NCI-H2171 (cell line): ENCODE measurements at regions not wholly inside any gene's neighbourhood (a gene's known extent, or its start where the extent isn't known, plus 50 kb on each side); places are given as distances from the start of the nearest gene placed in this dataset.

Experiments
- DNase-seq: peaks from one replicate; lab custom pipeline; 2025; lab: John Stamatoyannopoulos, UW

- DNase-seq: no peak
These were observed 237.0 kb upstream of the CDH9 start for GRCh38 chr5:27275345-27275744.

GRCh38 chr5:27269766-27270165 lies 231.4 kb upstream of the CDH9 start:
- DNase-seq: no peak

GRCh38 chr5:27267209-27267824 lies 228.9 kb upstream of the CDH9 start:
- DNase-seq: no peak

GRCh38 chr5:27266184-27266583 lies 227.8 kb upstream of the CDH9 start:
- no peak for DNase-seq

GRCh38 chr5:27257696-27258095 lies 219.3 kb upstream of the CDH9 start:
- DNase-seq: no peak

GRCh38 chr5:27252911-27253310 lies 214.5 kb upstream of the CDH9 start:
- DNase-seq: no peak

GRCh38 chr5:27242258-27242626 lies 203.9 kb upstream of the CDH9 start:
- no peak for DNase-seq

GRCh38 chr5:27241564-27242257 lies 203.3 kb upstream of the CDH9 start:
- DNase-seq: no peak

- DNase-seq: no peak
These were observed 202.4 kb upstream of the CDH9 start for GRCh38 chr5:27240791-27241190.

- no peak for DNase-seq
These were observed 196.5 kb upstream of the CDH9 start for GRCh38 chr5:27234916-27235315.

- DNase-seq: no peak
These were observed 183.0 kb upstream of the CDH9 start for GRCh38 chr5:27221410-27221809.

GRCh38 chr5:27220752-27221151 lies 182.4 kb upstream of the CDH9 start:
- no peak for DNase-seq

- DNase-seq: no peak
These were observed 179.6 kb upstream of the CDH9 start for GRCh38 chr5:27217977-27218376.

- no peak for DNase-seq
These were observed 179.0 kb upstream of the CDH9 start for GRCh38 chr5:27217155-27217956.

- no peak for DNase-seq
These were observed 178.1 kb upstream of the CDH9 start for GRCh38 chr5:27216367-27216950.

- DNase-seq: no peak
These were observed 169.7 kb upstream of the CDH9 start for GRCh38 chr5:27208051-27208450.

- no peak for DNase-seq
These were observed 153.6 kb upstream of the CDH9 start for GRCh38 chr5:27191786-27192510.

GRCh38 chr5:27172693-27173092 lies 134.3 kb upstream of the CDH9 start:
- DNase-seq: no peak

GRCh38 chr5:27171761-27172261 lies 133.4 kb upstream of the CDH9 start:
- no peak for DNase-seq

- DNase-seq: no peak
These were observed 120.4 kb upstream of the CDH9 start for GRCh38 chr5:27158775-27159174.

- no peak for DNase-seq
These were observed 119.8 kb upstream of the CDH9 start for GRCh38 chr5:27158171-27158570.

GRCh38 chr5:27144456-27144855 lies 106.1 kb upstream of the CDH9 start:
- DNase-seq: no peak
